Vagina (tissue), 2 donors: ENCODE measurements at regions not wholly inside any gene's neighbourhood (a gene's known extent, or its start where the extent isn't known, plus 50 kb on each side); places are given as distances from the start of the nearest gene placed in this dataset.

Source experiments
- CTCF ChIP-seq, 3 experiments: fragments of 450-650 bp in 2 of 3; fragments of 200-600 bp in 1 of 3; sonication (generic) in 1 of 3; IDR thresholded peaks; one replicate each; pipeline ENCODE4 v1.5.1; 2017 to 2019; ENCODE audit warnings: antibody characterized with exemption in 3 of 3, mild to moderate bottlenecking in 2 of 3, moderate library complexity in 2 of 3
- POLR2A ChIP-seq, 2 donors: fragments of 450-650 bp; IDR thresholded peaks; one replicate each; pipeline ENCODE4 v1.6.1; 2017; ENCODE audit warnings: antibody characterized with exemption in 2 of 2, mild to moderate bottlenecking in 2 of 2, moderate library complexity in 2 of 2

GRCh38 chr2:180196419-180196977, 189.4 kb upstream of the CWC22 start:
- no peak for TF ChIP-seq CTCF (IDR thresholded peaks at IDR 0.05)
- TF ChIP-seq POLR2A (IDR thresholded peaks at IDR 0.05) = no peak
